SJSA1 (cell line): ENCODE measurements at regions not wholly inside any gene's neighbourhood (a gene's known extent, or its start where the extent isn't known, plus 50 kb on each side); places are given as distances from the start of the nearest gene placed in this dataset.

Source experiments
- DNase-seq, 2 experiments: peaks; one replicate each; pipeline ENCODE4 v3.0.0-alpha.2; 2015 to 2020; ENCODE audit warnings: low spot score in 2 of 2, low read depth in 1 of 2
- H3K27ac ChIP-seq: fragments of 250-450 bp; sonication (Bioruptor Pico); 2 replicates; pipeline ENCODE4 v1.5.1; 2020; ENCODE audit warnings: mild to moderate bottlenecking, moderate library complexity
- H3K27me3 ChIP-seq: fragments of 250-450 bp; sonication (Bioruptor Pico); replicated peaks from 2 replicates; pipeline ENCODE4 v1.5.1; 2020; ENCODE audit warnings: mild to moderate bottlenecking, moderate library complexity
- H3K36me3 ChIP-seq: fragments of 250-450 bp; sonication (Bioruptor Pico); 2 replicates; pipeline ENCODE4 v1.5.1; 2020; ENCODE audit warnings: mild to moderate bottlenecking
- H3K4me1 ChIP-seq: fragments of 250-450 bp; sonication (Bioruptor Pico); replicated peaks from 2 replicates; pipeline ENCODE4 v1.6.1; 2021; ENCODE audit warnings: mild to moderate bottlenecking
- H3K4me3 ChIP-seq: fragments of 250-450 bp; sonication (Bioruptor Pico); 2 replicates; pipeline ENCODE4 v1.5.1; 2020; ENCODE audit warnings: mild to moderate bottlenecking
- H3K9me3 ChIP-seq: fragments of 250-450 bp; sonication (Bioruptor Pico); replicated peaks from 2 replicates; pipeline ENCODE4 v1.5.1; 2020; ENCODE audit warnings: mild to moderate bottlenecking

GRCh38 chr10:34922138-34922537 is 107.0 kb upstream of the PARD3 start:
- Histone ChIP-seq H3K27me3 (no peaks in the 10 kb centered on the region), H3K4me3 (no peak overlapping the region), H3K27ac (no peak overlapping the region), H3K4me1 (no peaks in the 10 kb centered on the region), H3K9me3 (no peaks in the 10 kb centered on the region), H3K36me3 (no peaks in the 10 kb centered on the region)
- DNase-seq: no peak

- Histone ChIP-seq H3K9me3 (no peaks in the 10 kb centered on the region), H3K27me3 (no peaks in the 10 kb centered on the region), H3K4me3 (no peak overlapping the region), H3K4me1 (peaks cover 5% of the 10 kb centered on the region), H3K36me3 (no peaks in the 10 kb centered on the region), H3K27ac (no peak overlapping the region)
- DNase-seq: no peak
Observed at GRCh38 chr10:34920578-34920977, 105.5 kb upstream of the PARD3 start.

GRCh38 chr10:34918776-34919315 is 103.8 kb upstream of the PARD3 start:
- no peak overlapping the region for H3K4me3 ChIP-seq
- H3K27me3 ChIP-seq: no peaks in the 10 kb centered on the region
- H3K4me1 ChIP-seq: peaks cover 5% of the 10 kb centered on the region
- H3K9me3 ChIP-seq: no peaks in the 10 kb centered on the region
- H3K27ac ChIP-seq: no peak overlapping the region
- no peak for DNase-seq
- no peaks in the 10 kb centered on the region for H3K36me3 ChIP-seq

GRCh38 chr10:34918060-34918775 is 103.1 kb upstream of the PARD3 start:
- peaks cover 5% of the 10 kb centered on the region for H3K4me1 ChIP-seq
- no peak overlapping the region for H3K27ac ChIP-seq
- DNase-seq: no peak
- no peaks in the 10 kb centered on the region for H3K36me3 ChIP-seq
- H3K9me3 ChIP-seq: no peaks in the 10 kb centered on the region
- no peak overlapping the region for H3K4me3 ChIP-seq
- H3K27me3 ChIP-seq: no peaks in the 10 kb centered on the region

- H3K4me3 ChIP-seq: no peak overlapping the region
- no peaks in the 10 kb centered on the region for H3K27me3 ChIP-seq
- no peak overlapping the region for H3K27ac ChIP-seq
- peak in 1 of 2 experiments; percentile 37 for DNase-seq
- peaks cover 5% of the 10 kb centered on the region for H3K4me1 ChIP-seq
- H3K36me3 ChIP-seq: no peaks in the 10 kb centered on the region
- no peaks in the 10 kb centered on the region for H3K9me3 ChIP-seq
Observed at GRCh38 chr10:34916314-34916713, 101.2 kb upstream of the PARD3 start.

GRCh38 chr10:34912771-34913170 is 97.7 kb upstream of the PARD3 start:
- peaks cover 5% of the 10 kb centered on the region for H3K4me1 ChIP-seq
- H3K4me3 ChIP-seq: no peak overlapping the region
- no peaks in the 10 kb centered on the region for H3K27me3 ChIP-seq
- no peak overlapping the region for H3K27ac ChIP-seq
- no peaks in the 10 kb centered on the region for H3K36me3 ChIP-seq
- no peak for DNase-seq
- H3K9me3 ChIP-seq: no peaks in the 10 kb centered on the region

- no peaks in the 10 kb centered on the region for H3K9me3 ChIP-seq
- H3K4me1 ChIP-seq: peaks cover 5% of the 10 kb centered on the region
- H3K36me3 ChIP-seq: no peaks in the 10 kb centered on the region
- H3K27me3 ChIP-seq: no peaks in the 10 kb centered on the region
- no peak overlapping the region for H3K27ac ChIP-seq
- H3K4me3 ChIP-seq: no peak overlapping the region
- no peak for DNase-seq
Observed at GRCh38 chr10:34911661-34912205, 96.6 kb upstream of the PARD3 start.

- H3K4me3 ChIP-seq: no peak overlapping the region
- H3K27me3 ChIP-seq: no peaks in the 10 kb centered on the region
- no peak for DNase-seq
- no peaks in the 10 kb centered on the region for H3K36me3 ChIP-seq
- no peaks in the 10 kb centered on the region for H3K9me3 ChIP-seq
- H3K27ac ChIP-seq: no peak overlapping the region
- no peaks in the 10 kb centered on the region for H3K4me1 ChIP-seq
Observed at GRCh38 chr10:34908481-34908880, 93.4 kb upstream of the PARD3 start.

GRCh38 chr10:34907743-34908430 is 92.8 kb upstream of the PARD3 start:
- no peak overlapping the region for H3K4me3 ChIP-seq

GRCh38 chr10:34906067-34906965 is 91.2 kb upstream of the PARD3 start:
- no peaks in the 10 kb centered on the region for H3K27me3 ChIP-seq
- no peaks in the 10 kb centered on the region for H3K9me3 ChIP-seq
- no peak for DNase-seq
- no peak overlapping the region for H3K4me3 ChIP-seq
- H3K36me3 ChIP-seq: no peaks in the 10 kb centered on the region
- no peaks in the 10 kb centered on the region for H3K4me1 ChIP-seq
- H3K27ac ChIP-seq: no peak overlapping the region

More at GRCh38 chr10:34907743-34908430, 92.8 kb upstream of the PARD3 start:
- no peaks in the 10 kb centered on the region for H3K36me3 ChIP-seq
- H3K27me3 ChIP-seq: no peaks in the 10 kb centered on the region
- no peaks in the 10 kb centered on the region for H3K4me1 ChIP-seq
- H3K9me3 ChIP-seq: no peaks in the 10 kb centered on the region
- no peak for DNase-seq
- no peak overlapping the region for H3K27ac ChIP-seq

- H3K27ac ChIP-seq: no peak overlapping the region
- DNase-seq: no peak
- H3K4me1 ChIP-seq: no peaks in the 10 kb centered on the region
- no peaks in the 10 kb centered on the region for H3K27me3 ChIP-seq
- H3K4me3 ChIP-seq: no peak overlapping the region
- no peaks in the 10 kb centered on the region for H3K36me3 ChIP-seq
- no peaks in the 10 kb centered on the region for H3K9me3 ChIP-seq
Observed at GRCh38 chr10:34905200-34905927, 90.3 kb upstream of the PARD3 start.

- no peaks in the 10 kb centered on the region for H3K9me3 ChIP-seq
- no peak overlapping the region for H3K27ac ChIP-seq
- no peak for DNase-seq
- no peaks in the 10 kb centered on the region for H3K4me1 ChIP-seq
- no peaks in the 10 kb centered on the region for H3K27me3 ChIP-seq
- H3K4me3 ChIP-seq: no peak overlapping the region
- no peaks in the 10 kb centered on the region for H3K36me3 ChIP-seq
Observed at GRCh38 chr10:34904191-34904590, 89.1 kb upstream of the PARD3 start.

- no peaks in the 10 kb centered on the region for H3K27me3 ChIP-seq
- no peak overlapping the region for H3K27ac ChIP-seq
- H3K36me3 ChIP-seq: no peaks in the 10 kb centered on the region
- no peaks in the 10 kb centered on the region for H3K4me1 ChIP-seq
- no peak overlapping the region for H3K4me3 ChIP-seq
- DNase-seq: no peak
- no peaks in the 10 kb centered on the region for H3K9me3 ChIP-seq
Observed at GRCh38 chr10:34899161-34899560, 84.1 kb upstream of the PARD3 start.
